ENCODE measurements at regions not wholly inside any gene's neighbourhood (a gene's known extent, or its start where the extent isn't known, plus 50 kb on each side); places are given as distances from the start of the nearest gene placed in this dataset.
"Not testable (repeated sequence)": the region's sequence is repeated elsewhere in the genome, so short reads cannot be mapped to it uniquely, and the experiment has no call there.

DNA sequence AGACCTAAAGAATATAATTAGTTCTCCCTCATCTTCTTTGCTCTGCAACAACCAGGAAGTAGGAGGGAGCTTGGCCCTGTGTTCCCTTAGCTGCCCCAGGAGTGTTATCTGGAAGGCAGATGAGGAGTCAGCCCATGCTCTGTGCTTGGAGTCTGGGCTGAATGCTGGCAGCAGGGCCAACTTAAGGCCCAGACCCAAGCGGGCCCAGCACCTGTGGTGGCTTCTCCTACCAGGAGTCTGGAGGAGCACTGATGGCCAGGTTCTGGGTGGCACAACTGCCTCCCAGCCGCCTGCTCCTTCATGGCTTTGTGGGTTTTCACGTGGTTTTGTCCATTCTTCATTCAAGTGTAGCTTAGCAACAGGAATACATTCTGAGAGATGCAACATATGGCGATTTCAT, 1910.7 kb upstream of the LRRTM1 start:
- TF ChIP-seq, protein P1, sequence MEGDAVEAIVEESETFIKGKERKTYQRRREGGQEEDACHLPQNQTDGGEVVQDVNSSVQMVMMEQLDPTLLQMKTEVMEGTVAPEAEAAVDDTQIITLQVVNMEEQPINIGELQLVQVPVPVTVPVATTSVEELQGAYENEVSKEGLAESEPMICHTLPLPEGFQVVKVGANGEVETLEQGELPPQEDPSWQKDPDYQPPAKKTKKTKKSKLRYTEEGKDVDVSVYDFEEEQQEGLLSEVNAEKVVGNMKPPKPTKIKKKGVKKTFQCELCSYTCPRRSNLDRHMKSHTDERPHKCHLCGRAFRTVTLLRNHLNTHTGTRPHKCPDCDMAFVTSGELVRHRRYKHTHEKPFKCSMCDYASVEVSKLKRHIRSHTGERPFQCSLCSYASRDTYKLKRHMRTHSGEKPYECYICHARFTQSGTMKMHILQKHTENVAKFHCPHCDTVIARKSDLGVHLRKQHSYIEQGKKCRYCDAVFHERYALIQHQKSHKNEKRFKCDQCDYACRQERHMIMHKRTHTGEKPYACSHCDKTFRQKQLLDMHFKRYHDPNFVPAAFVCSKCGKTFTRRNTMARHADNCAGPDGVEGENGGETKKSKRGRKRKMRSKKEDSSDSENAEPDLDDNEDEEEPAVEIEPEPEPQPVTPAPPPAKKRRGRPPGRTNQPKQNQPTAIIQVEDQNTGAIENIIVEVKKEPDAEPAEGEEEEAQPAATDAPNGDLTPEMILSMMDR (IDR thresholded peaks at IDR 0.05; ENCODE audit: insufficient read depth, low read length) = no peak
- H3K4me3 ChIP-seq (ENCODE audit: low read depth, low read length) = no peak overlapping the region
- DNase-seq (ENCODE audit: low read depth) = no peak

DNA sequence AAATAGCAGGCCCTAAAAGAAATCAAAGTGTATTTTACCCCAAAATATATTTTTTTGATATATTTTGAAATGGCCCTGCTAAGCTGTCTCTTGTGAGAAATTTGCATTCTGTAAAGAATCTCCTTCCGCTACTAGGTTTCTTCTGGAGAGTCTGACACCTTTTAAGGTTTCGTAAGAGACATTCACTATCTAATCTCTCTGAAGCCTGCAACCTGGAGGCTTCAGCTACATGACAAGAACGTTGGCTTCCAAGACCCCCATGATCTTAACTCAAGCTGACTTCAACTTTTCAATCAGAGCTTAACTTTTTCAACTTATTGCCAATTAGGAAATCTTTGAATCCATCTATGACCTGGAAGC, 1894.9 kb upstream of the LRRTM1 start:
- TF ChIP-seq, protein P1 (IDR thresholded peaks at IDR 0.05; ENCODE audit: insufficient read depth, low read length) = no peak
- H3K4me3 ChIP-seq (ENCODE audit: low read depth, low read length) = no peak overlapping the region
- no peak for DNase-seq (ENCODE audit: low read depth)

DNA sequence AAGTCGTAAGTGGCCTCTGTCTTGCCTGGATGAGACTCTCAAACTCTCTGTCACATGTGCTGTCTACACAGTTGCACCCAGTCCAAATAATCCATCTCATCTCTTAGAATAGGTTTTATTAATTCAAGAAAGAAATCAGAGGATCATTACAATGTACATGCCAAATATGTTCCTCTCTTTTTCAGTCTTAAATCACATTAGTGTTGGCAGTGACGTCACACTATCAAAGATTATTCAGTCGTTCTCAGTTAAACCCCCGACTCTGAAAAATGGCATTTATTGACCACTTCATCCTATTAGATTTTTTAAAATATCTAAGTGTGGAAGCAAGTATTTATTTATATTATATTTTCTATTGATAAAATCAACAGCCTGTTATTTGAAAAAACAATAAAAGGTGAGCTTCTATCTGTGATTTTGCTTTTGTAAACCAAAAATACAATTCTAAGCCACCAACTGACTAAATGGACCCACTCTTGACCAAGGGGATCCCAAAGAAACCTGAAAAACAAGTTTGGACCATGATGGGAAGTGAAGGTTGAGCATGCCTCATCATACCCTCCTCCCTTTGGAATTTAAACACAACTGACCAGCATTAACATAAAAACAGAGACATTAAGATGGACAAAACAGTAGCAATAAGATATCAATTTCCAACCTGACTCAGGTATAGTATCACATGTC, 1894.4 kb upstream of the LRRTM1 start:
- DNase-seq (ENCODE audit: low read depth) = no peak
- TF ChIP-seq, protein P1 (IDR thresholded peaks at IDR 0.05; ENCODE audit: insufficient read depth, low read length) = no peak
- H3K4me3 ChIP-seq (ENCODE audit: low read depth, low read length) = no peak overlapping the region

DNA sequence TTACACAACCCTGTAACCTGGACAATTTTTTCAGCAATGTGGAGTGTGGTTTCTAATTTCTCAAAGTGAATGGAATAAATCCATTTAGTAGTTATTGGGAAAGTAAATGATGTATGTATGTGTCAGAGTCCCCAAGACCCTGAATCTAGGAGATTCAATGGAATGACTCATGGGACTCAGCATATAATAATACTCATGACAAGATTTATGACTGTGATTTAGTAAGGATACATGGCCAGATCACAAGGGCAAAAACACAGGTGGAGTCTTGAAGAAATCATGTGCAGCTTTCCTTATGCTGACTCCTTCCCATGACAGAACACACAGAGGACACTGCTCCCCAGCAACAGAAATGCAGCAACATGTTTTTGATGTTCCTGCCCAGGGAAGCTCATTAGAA, 1877.7 kb upstream of the LRRTM1 start:
- no peak for DNase-seq (ENCODE audit: low read depth)
- no peak overlapping the region for H3K4me3 ChIP-seq (ENCODE audit: low read depth, low read length)
- TF ChIP-seq, protein P1 (IDR thresholded peaks at IDR 0.05; ENCODE audit: insufficient read depth, low read length) = no peak

DNA sequence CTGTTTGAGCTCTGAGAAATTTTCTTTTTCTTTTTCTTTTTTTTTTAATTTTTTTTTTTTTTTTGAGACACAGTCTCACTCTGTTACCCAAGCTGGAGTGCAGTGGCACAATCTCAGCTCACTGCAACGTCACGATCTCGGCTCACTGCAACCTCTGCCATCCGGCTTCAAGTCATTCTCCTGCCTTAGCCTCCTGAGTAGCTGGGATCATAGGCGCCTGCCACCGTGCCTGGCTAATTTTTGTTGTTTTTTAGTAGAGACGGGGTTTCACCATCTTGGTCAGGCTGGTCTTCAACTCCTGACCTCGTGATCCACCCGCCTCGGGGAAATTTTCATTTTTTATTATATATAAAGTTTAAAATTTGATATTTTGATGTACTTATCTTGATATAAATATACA, 1870.7 kb upstream of the LRRTM1 start:
- not testable (repeated sequence) for H3K4me3 ChIP-seq (ENCODE audit: low read depth, low read length); DNase-seq (ENCODE audit: low read depth)

DNA sequence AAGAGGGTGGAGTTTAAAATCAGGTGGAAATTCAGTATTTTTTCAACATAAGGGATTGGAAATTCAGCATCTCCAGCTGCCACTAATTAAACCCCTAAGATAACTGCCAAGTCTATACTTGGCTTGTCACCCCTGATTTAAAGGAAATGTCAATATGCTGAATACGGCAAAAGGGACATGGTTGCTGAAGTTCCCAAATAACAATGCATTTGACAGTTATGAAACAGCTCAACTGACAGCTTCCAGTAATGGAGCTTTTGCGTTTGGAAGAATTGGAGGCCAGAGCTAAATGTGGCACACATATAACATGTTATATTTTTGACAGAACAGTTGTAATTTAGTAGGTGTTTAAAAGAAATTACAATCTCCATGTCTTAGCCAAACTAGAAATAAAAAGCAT, 1867.9 kb upstream of the LRRTM1 start:
- TF ChIP-seq, protein P1 (IDR thresholded peaks at IDR 0.05; ENCODE audit: insufficient read depth, low read length) = no peak
- no peak overlapping the region for H3K4me3 ChIP-seq (ENCODE audit: low read depth, low read length)
- DNase-seq (ENCODE audit: low read depth) = no peak

DNA sequence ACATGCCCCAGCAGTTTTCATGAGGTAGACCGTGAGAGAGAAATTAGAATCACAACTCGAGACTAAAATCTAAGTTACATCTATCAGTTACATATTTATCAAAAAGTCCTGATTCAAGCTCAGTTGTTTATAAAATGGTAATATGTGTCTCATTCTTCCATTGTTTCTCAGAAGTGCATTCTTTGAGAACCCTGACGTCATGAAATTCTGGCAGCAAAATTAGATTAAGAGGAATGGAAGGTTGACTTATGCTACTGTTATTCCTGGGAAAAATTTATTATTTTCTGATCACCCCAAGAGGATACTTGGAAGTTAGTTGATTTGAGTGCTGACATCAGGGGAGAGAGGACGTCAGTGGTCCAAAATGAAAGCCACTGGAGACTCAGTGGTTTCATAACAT, 1864.8 kb upstream of the LRRTM1 start:
- H3K4me3 ChIP-seq (ENCODE audit: low read depth, low read length) = no peak overlapping the region
- DNase-seq (ENCODE audit: low read depth) = no peak
- TF ChIP-seq, protein P1 (IDR thresholded peaks at IDR 0.05; ENCODE audit: insufficient read depth, low read length) = no peak

All from fibroblast of the aortic adventitia (primary cell).